ENCODE measurements at regions not wholly inside any gene's neighbourhood (a gene's known extent, or its start where the extent isn't known, plus 50 kb on each side); places are given as distances from the start of the nearest gene placed in this dataset.
A peak's percentile ranks its signal among the peaks of the same experiment; 100 is the strongest.
"Not testable (repeated sequence)": the region's sequence is repeated elsewhere in the genome, so short reads cannot be mapped to it uniquely, and the experiment has no call there.

DNA sequence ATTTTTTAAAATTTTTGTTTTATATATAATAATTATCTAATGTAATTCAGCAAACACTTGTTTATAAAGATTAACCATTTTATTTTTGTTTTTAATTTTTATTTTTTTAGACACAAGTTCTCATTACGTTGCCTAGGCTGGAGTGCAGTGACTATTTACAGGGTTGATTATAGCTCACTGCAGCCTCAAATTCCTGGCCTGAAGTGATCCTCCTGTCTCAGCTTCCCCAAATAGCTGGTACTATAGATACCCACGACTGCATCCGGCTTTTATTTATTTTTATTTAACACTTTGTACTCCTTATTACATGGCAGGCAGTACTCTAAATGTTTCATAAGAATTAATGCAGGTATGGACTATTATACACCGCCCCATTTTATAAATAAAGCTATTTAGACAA lies 288.7 kb downstream of the MDFIC start:
- DNase-seq (ENCODE audit: low spot score): no peak

DNA sequence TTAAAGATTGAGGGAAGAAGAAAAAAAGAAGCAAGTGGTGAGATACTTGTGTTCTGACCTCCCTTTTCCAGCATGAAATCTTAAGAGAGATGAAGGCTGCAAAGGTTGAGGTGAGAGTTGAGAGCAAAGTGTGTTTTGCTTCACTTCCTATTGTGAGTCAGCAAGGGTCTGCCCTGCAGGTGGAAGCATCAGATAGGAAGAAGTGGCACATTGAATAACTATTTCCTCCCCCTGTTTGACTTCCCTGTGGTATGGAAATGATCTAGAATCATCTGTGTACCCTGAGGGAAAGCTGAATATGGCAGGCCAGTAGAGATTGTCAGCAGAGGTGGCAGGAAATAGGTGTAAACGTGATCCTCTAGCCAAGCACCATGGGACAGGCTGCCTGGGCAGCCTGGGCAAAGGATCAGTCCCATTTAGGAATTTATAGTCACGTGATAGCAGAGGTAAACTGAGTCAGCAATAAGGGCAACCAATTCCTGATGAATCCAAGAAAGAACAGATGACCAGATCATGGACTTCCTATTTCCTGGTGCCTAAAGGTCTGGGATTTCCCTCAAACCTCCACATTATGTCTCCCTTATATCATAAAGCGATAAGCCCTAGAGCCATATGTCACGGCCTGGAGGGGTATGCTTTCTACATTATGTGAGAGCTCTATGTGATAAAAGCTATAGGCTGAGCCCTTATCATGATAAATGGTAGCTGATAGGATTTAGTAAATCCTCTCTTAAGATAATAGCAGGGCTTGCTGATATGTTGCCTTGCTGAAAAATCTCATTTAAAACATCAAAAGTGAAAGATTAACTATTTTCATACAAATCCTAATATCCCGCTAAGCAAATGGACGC lies 287.0 kb downstream of the MDFIC start:
- no peak for DNase-seq (ENCODE audit: low spot score)

DNA sequence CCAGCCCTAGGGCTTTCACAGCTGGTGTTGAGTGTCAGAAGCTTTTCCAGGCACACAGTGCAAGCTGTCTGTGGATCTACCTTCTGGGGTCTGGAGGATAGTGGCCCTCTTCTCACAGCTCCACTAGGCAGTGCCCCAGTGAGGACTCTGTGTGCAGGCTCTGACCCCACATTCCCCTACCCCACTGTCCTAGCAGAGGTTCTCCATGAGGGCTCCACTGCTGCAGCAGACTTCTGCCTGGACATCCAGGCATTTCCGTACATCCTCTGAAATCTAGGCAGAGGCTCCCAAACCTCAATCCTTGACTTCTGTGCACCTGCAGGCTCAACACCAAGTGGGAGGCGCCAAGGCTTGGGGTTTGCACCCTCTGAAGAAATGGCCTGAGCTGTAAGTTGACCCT lies 284.5 kb downstream of the MDFIC start:
- DNase-seq (ENCODE audit: low spot score): not testable (repeated sequence)

DNA sequence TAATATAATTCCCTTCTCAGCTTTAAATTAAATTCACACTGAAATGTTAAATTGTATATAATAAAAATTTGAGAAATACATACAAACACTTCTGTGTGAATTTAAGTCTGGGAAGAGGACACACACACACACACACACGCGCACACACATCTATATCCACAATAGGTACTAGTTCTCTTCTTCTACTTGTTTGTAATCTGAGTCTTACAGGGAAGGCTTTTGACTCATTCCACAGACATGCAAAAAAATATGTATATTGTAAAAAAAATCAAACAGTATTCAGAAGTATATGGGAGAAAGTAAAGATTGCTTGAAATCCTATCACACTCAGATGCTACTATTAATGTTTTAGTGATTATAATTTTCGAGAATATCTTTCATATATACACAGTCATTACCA lies 276.2 kb downstream of the MDFIC start:
- DNase-seq (ENCODE audit: low spot score): no peak

DNA sequence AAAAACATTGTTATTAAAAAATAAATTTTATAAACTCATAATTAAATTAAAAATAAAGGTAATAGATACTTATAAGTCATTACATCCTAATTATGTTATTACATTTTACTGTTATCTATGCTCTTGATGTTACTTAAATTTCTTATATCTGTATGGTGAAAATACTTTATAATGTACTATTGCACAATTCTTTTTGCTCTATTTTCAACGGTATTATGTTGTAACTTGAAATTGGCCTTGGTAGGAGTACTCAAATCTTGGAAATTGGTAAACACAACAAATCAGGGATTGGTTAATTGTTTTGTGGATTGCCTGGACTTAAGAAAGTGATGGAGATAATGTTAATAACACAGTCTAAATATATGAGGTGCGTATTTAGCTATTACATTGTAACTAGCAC lies 273.3 kb downstream of the MDFIC start:
- no peak for DNase-seq (ENCODE audit: low spot score)

GRCh38 chr7:115191526-115191925 lies 269.6 kb downstream of the MDFIC start:
- DNase-seq (ENCODE audit: low spot score): no peak

- DNase-seq (ENCODE audit: low spot score): no peak
Observed at GRCh38 chr7:115183431-115184057, 261.6 kb downstream of the MDFIC start.

DNA sequence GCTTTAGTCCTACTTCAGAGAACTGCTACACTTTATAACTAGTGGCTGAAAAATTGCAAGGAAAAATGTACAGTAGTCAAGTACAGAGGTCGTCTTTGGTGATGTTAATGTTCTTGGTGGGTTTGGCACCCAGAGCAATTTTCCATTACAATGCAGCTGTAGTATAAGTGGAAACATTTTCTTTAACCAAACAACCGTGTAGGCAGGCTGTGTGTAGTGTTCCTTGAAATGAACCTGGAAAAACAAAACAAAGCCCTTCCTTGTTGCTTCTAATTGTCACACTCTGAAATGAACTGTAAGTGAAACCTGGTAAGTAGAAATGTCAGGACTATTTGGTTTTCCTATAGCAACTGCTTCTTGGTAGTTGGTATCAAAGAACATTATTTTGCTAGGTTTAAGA lies 256.9 kb downstream of the MDFIC start:
- no peak for DNase-seq (ENCODE audit: low spot score)

GRCh38 chr7:115177823-115178222 lies 255.9 kb downstream of the MDFIC start:
- no peak for DNase-seq (ENCODE audit: low spot score)

DNA sequence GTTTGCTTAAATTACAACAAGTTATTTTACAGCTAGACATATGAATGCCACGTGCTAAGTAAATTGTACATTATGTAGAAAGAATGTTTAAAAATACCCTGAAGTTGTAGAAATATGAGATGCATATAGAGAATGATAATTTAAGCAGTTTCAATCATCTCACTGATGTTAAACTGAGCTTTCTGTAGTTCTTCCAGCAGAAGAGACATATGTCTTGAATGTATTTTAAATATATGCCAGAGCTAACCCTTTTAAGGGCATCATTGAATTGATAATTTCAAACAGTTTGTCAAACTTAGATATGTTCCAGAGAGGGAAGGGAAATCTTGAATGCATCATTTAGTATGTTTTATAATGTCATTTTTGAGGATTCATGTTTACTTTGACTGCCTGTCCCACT lies 255.2 kb downstream of the MDFIC start:
- DNase-seq (ENCODE audit: low spot score): no peak

DNA sequence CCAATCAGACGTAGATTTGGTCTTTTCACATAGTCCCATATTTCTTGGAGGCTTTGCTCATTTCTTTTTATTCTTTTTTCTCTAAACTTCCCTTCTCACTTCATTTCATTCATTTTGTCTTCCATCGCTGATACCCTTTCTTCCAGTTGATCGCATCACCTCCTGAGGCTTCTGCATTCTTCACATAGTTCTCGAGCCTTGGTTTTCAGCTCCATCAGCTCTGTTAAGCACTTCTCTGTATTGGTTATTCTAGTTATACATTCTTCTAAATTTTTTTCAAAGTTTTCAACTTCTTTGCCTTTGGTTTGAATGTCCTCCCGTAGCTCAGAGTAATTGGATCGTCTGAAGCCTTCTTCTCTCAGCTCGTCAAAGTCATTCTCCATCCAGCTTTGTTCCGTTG lies 250.5 kb downstream of the MDFIC start:
- not testable (repeated sequence) for DNase-seq (ENCODE audit: low spot score)

DNA sequence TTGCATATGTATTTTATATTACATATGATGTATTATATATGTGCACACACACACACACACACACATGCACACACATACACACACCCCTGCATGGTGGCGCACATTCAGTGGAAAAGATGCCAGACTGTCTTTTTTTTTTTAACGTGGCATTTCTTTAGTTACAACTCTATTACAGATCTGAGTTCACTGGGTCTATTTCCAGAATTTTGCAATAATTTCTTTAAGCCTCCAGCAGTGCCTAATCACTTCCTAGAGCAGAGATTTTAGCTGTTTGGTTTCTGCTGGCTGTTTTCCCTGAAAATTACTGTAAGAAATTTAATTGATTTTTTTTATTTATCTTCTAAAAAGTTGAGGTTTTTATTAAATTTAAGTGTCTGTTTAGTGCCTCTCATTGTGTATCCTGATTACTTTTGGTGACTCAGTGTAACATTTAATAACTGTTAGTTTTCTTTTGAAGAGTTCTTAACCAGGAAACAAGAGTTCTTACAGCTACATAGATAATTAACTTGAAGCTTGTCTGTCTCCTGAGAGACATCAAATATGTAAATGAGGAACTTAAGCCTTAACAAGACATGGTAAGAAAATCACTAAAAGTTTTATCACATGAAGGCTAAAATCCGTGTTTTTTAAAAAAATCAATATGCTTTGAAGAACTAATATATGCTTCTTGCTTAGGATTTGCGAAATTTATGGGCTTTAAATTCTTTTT lies 232.0 kb downstream of the MDFIC start:
- no peak for DNase-seq (ENCODE audit: low spot score)

DNA sequence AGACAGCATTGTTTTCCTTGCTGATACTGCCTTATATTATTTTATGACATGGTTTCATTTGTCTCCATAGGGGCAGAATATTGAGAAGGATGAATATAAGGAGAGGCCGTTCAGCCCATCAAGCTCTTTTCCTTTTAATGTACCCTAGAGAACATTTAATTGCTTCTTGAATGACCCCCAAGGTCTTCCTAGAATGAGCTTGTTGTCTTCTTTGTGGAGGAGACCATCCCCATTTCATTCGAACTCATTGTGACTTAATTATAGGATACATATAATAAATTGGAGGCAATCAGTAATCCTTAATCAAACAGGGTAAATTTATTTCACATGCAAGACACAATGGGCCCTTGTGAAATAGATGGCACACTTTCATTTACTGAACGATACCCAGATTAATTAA lies 231.3 kb downstream of the MDFIC start:
- no peak for DNase-seq (ENCODE audit: low spot score)

GRCh38 chr7:115146148-115146547 lies 224.3 kb downstream of the MDFIC start:
- no peak for DNase-seq (ENCODE audit: low spot score)

DNA sequence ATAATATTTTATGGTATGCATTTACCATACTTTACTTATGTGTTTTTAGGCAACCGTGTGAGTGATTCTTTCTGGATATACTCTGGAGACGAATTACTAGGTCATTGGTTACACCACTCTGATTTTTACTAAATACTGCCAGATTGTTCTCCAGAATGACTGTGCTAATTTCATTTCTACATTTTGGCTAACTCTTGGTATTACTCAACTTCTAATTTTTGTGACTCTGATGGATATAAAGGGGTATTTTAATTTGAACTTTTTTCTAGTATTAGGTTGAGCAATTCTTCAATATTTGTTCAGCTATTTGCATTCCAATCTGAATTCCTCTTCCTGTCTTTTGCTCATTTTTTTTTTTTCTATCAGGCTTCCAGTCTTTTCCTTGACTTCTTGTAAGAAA lies 223.6 kb downstream of the MDFIC start:
- peak; percentile 3 for DNase-seq (ENCODE audit: low spot score)

DNA sequence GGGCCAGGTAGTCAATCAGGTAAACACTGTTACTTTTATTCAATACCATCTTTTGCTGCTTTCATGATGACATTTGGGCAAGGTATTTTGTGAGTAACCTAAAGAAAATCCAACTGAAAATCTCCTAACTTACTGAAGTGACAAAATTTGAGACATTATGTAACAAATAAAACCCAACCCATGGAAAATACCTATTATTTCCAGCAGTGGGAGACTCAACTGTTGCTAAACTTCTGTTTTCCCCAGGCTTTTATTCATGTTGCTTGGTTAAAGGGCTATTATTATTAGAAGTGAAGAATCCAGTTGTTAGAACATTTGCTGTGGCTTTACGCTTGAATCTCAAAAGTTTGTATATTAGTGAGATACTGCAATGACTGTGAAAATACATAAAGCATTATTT lies 215.9 kb downstream of the MDFIC start:
- DNase-seq (ENCODE audit: low spot score): no peak

DNA sequence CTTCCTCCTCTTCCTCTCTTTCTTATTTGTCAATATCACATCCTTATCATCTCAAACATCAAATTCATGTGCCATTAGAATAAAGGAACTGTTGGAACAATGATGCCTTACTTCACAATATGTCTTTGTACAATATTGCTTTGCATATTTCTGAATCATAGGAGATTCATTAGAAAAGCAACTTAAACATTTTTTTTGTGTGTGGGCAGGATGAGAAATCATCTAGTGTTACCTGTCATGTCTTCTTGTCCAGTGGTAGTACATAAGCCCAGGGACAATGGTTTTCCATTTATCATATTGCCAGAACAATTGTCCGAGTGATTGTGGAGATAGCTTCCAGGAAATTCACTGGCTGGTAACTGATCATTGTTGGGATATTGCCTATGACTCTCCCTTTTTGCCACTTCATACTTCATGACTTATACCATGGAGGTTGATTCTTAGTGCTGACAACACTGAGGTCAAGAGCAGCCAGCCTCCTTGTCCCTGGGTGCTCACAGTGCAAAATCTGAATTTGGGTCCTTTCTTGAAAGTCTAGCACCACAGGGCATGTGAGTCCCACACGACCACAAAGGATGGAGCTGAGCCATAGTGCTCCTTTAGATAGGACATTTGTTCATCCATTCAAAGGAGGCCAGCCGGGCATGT lies 215.0 kb downstream of the MDFIC start:
- DNase-seq (ENCODE audit: low spot score): no peak

GRCh38 chr7:115135769-115136410 lies 214.0 kb downstream of the MDFIC start:
- no peak for DNase-seq (ENCODE audit: low spot score)

DNA sequence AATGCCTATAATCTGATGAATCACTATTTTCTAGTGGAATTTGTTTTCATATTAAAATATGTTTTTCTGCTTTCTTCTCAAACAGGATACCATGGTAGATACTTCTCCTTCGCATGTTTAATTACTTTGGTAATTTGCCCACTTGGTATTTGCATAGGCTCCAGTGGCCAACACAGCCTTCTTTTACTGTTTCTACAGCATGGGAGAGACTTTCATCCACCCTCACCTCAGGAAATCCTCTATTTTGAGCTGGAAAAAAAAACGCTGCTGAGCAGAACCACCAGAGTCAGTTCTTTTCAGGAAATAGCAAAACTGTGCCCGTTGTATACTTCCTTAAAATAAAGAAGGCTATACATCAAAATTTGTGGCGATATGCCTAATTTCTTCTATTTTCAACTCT lies 213.3 kb downstream of the MDFIC start:
- DNase-seq (ENCODE audit: low spot score): no peak

GRCh38 chr7:115133248-115133647 lies 211.4 kb downstream of the MDFIC start:
- DNase-seq (ENCODE audit: low spot score): no peak

GRCh38 chr7:115132096-115132495 lies 210.2 kb downstream of the MDFIC start:
- no peak for DNase-seq (ENCODE audit: low spot score)

DNA sequence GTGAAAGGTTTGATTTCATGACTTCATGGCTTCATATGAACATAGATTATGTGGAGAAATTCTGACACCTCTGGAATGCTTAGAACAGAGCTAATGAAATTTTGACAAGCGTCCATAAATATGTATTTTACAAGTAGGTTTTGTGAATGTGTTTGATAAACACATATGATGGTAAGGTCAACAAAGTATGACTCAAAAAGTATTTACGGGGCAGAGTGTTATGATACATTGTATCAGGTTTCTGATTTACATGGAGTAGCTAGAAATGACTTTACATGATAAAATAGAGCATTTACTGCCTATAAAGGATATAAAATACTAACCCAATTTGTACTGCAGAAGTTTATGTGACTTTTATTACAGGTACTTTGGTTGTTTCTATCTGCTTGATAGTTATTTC lies 206.3 kb downstream of the MDFIC start:
- no peak for DNase-seq (ENCODE audit: low spot score)
